SK-N-MC (cell line): ENCODE measurements at regions not wholly inside any gene's neighbourhood (a gene's known extent, or its start where the extent isn't known, plus 50 kb on each side); places are given as distances from the start of the nearest gene placed in this dataset.

Experiments used
- DNase-seq: peaks from one replicate; pipeline ENCODE4 v3.0.0-alpha.2; 2011; ENCODE audit warnings: low read depth, low spot score
- H3K27ac ChIP-seq: fragments of 200-600 bp; sonication (generic); 2 replicates; pipeline ENCODE4 v1.5.1; 2016; ENCODE audit warnings: mixed run types
- H3K36me3 ChIP-seq: fragments of 200-600 bp; sonication (generic); 2 replicates; pipeline ENCODE4 v1.6.1; 2017; ENCODE audit warnings: antibody characterized with exemption, low read length, mixed read lengths; ENCODE audit not compliant: insufficient read depth
- H3K4me3 ChIP-seq: fragments of 200-600 bp; sonication (generic); 2 replicates; pipeline ENCODE4 v1.5.1; 2016
- H3K9ac ChIP-seq: fragments of 200-600 bp; sonication (generic); 2 replicates; pipeline ENCODE4 v1.8.0; 2017; ENCODE audit warnings: mixed run types, mixed read lengths; ENCODE audit not compliant: insufficient read length
- H3K9me3 ChIP-seq: fragments of 200-600 bp; sonication (generic); 2 replicates; pipeline ENCODE4 v1.6.1; 2017; ENCODE audit warnings: low read depth, mild to moderate bottlenecking, antibody characterized with exemption, low read length, moderate library complexity, mixed read lengths
- EZH2 ChIP-seq: fragments of 200-600 bp; sonication (generic); IDR thresholded peaks from one replicate; pipeline ENCODE4 v1.6.1; 2017; ENCODE audit warnings: antibody characterized with exemption
- FOXP2 ChIP-seq: optimal IDR thresholded peaks from 2 replicates; pipeline ENCODE3; 2011; ENCODE audit warnings: mild to moderate bottlenecking, moderate library complexity; ENCODE audit not compliant: insufficient read depth; ENCODE audit errors: extremely low read length, control extremely low read depth
- POLR2AphosphoS5 ChIP-seq: IDR thresholded peaks from 2 replicates; pipeline ENCODE4 v1.6.1; 2012; ENCODE audit warnings: mild to moderate bottlenecking, low read depth, low read length, borderline replicate concordance

- no peak for DNase-seq
- H3K4me3 ChIP-seq: no peak overlapping the region
- no peaks in the 10 kb centered on the region for H3K36me3 ChIP-seq
- no peak overlapping the region for H3K27ac ChIP-seq
- no peak for TF ChIP-seq FOXP2
- TF ChIP-seq EZH2: no peak
- no peak for TF ChIP-seq POLR2AphosphoS5
- no peak overlapping the region for H3K9ac ChIP-seq
- H3K9me3 ChIP-seq: 0 out of 2 replicates have a peak, but pooled peaks cover 4% of the 10 kb centered on the region
Measured at GRCh38 chr4:74613266-74613665, 168.3 kb downstream of the AREG start.

GRCh38 chr4:74615411-74615810 lies 170.5 kb downstream of the AREG start:
- Histone ChIP-seq H3K27ac (no peak overlapping the region), H3K9ac (no peak overlapping the region), H3K9me3 (0 out of 2 replicates have a peak, but pooled peaks cover 4% of the 10 kb centered on the region), H3K36me3 (no peaks in the 10 kb centered on the region), H3K4me3 (no peak overlapping the region)
- DNase-seq: no peak
- no peak for TF ChIP-seq EZH2
- no peak for TF ChIP-seq FOXP2
- no peak for TF ChIP-seq POLR2AphosphoS5

- TF ChIP-seq POLR2AphosphoS5: no peak
- TF ChIP-seq FOXP2: no peak
- no peak for TF ChIP-seq EZH2
- no peaks in the 10 kb centered on the region for H3K36me3 ChIP-seq
- H3K9ac ChIP-seq: no peak overlapping the region
- DNase-seq: no peak
- no peak overlapping the region for H3K27ac ChIP-seq
- H3K4me3 ChIP-seq: no peak overlapping the region
- 0 out of 2 replicates have a peak, but pooled peaks cover 4% of the 10 kb centered on the region for H3K9me3 ChIP-seq
Measured at GRCh38 chr4:74618166-74618565, 173.2 kb downstream of the AREG start.

GRCh38 chr4:74618659-74619058 lies 173.7 kb downstream of the AREG start:
- H3K9me3 ChIP-seq: 0 out of 2 replicates have a peak, but pooled peaks cover 4% of the 10 kb centered on the region
- TF ChIP-seq POLR2AphosphoS5: no peak
- TF ChIP-seq EZH2: no peak
- TF ChIP-seq FOXP2: no peak
- H3K36me3 ChIP-seq: no peaks in the 10 kb centered on the region
- no peak overlapping the region for H3K9ac ChIP-seq
- H3K4me3 ChIP-seq: no peak overlapping the region
- no peak overlapping the region for H3K27ac ChIP-seq
- DNase-seq: no peak

GRCh38 chr4:74619931-74620702 lies 174.2 kb downstream of the BTC start:
- Histone ChIP-seq H3K4me3 (no peak overlapping the region), H3K9ac (no peak overlapping the region), H3K9me3 (0 out of 2 replicates have a peak, but pooled peaks cover 4% of the 10 kb centered on the region), H3K36me3 (no peaks in the 10 kb centered on the region), H3K27ac (no peak overlapping the region)
- DNase-seq: no peak
- no peak for TF ChIP-seq EZH2
- TF ChIP-seq POLR2AphosphoS5: no peak
- no peak for TF ChIP-seq FOXP2

GRCh38 chr4:74621616-74622015 lies 172.7 kb downstream of the BTC start:
- H3K27ac ChIP-seq: no peak overlapping the region
- TF ChIP-seq POLR2AphosphoS5 (no peak), FOXP2 (no peak), EZH2 (no peak)
- H3K9ac ChIP-seq: no peak overlapping the region
- no peaks in the 10 kb centered on the region for H3K9me3 ChIP-seq
- no peak overlapping the region for H3K4me3 ChIP-seq
- no peak for DNase-seq
- H3K36me3 ChIP-seq: no peaks in the 10 kb centered on the region

GRCh38 chr4:74623041-74623440 lies 171.3 kb downstream of the BTC start:
- TF ChIP-seq POLR2AphosphoS5: no peak
- no peak for TF ChIP-seq EZH2
- no peak for TF ChIP-seq FOXP2
- Histone ChIP-seq H3K27ac (no peak overlapping the region), H3K36me3 (no peaks in the 10 kb centered on the region), H3K9ac (no peak overlapping the region), H3K4me3 (no peak overlapping the region), H3K9me3 (no peaks in the 10 kb centered on the region)
- DNase-seq: no peak

GRCh38 chr4:74624351-74625151 lies 169.8 kb downstream of the BTC start:
- no peak for DNase-seq
- TF ChIP-seq EZH2 (no peak), FOXP2 (no peak), POLR2AphosphoS5 (no peak)
- H3K36me3 ChIP-seq: no peaks in the 10 kb centered on the region
- no peak overlapping the region for H3K27ac ChIP-seq
- no peak overlapping the region for H3K4me3 ChIP-seq
- no peaks in the 10 kb centered on the region for H3K9me3 ChIP-seq
- no peak overlapping the region for H3K9ac ChIP-seq
